ENCODE measurements at regions not wholly inside any gene's neighbourhood (a gene's known extent, or its start where the extent isn't known, plus 50 kb on each side); places are given as distances from the start of the nearest gene placed in this dataset.

DNA sequence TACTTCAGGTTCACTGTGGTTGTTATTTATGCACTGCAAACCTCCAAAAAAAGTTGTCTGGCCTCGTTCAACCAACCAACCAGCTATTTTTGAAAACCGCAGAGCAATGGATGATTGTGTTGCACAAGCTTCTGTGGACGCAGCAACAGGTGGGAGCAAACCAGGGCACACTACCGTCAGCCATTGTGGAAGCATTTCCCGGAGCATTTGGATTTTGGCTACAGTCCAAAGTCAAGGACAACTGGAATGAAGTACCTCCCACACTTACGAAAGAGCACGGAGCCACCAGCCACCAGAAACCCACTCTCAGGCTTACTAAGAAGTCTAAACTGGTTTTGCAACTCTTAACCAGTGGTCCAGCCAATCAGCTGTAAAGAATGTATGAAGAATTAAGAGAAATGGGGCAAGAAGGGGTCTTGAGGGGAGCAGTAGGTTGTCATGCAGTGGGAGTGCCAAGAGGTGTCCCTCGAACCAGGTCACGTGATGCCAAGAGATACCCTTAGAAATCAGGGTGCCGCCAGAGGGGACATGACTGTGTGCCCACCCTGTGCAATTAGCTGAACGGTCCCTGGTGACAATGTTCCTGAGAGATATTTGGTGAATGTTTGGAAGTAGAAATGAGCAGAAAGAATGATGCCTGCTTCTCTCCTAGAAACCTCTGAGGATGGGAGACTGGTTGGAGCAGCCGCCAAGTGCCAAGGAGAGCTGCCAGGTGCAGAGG, 68.9 kb upstream of the PCSK6 start:
- H3K4me1 ChIP-seq (ENCODE audit: control insufficient read depth in 1 of 2, insufficient read depth in 2 of 2, low read length in 2 of 2): no peaks in the 10 kb centered on the region
- WGBS (ENCODE audit: insufficient coverage): 86% methylated on average over 8 of the region's 12 CpGs
- no peak overlapping the region for H2AFZ ChIP-seq (ENCODE audit: insufficient read depth, low read depth, low read length, poor library complexity, severe bottlenecking)
- no peaks in the 10 kb centered on the region for H3K27me3 ChIP-seq (ENCODE audit: control insufficient read depth in 2 of 2, insufficient read depth in 2 of 2, low read length in 2 of 2)
- Mint-ChIP-seq H3K4me1 (peaks cover 3% of the 10 kb centered on the region), H3K27ac (no peak overlapping the region), H3K27me3 (ENCODE audit: low read depth in 3 of 3) (peaks cover 6 to 8% (median 7%) of the 10 kb centered on the region in 3 donors), H3K4me3 (no peak overlapping the region), H3K9me3 (peaks cover 0 to 2% (median 0%) of the 10 kb centered on the region in 7 donors), H3K36me3 (no peaks in the 10 kb centered on the region)
- H3K4me3 ChIP-seq (replicated peaks in 1 of 3; ENCODE audit: low read depth in 2 of 3, low read length in 3 of 3): no peak overlapping the region
- H3K9ac ChIP-seq (ENCODE audit: insufficient read depth, low read length, poor library complexity, severe bottlenecking): no peak overlapping the region
- H3K79me2 ChIP-seq (ENCODE audit: insufficient read depth, low read length): no peaks in the 10 kb centered on the region
- no peaks in the 10 kb centered on the region for H3K36me3 ChIP-seq (replicated peaks in 1 of 2; ENCODE audit: control insufficient read depth in 1 of 2, insufficient read depth in 2 of 2, low read length in 2 of 2)
- no peak overlapping the region for H3K4me2 ChIP-seq (replicated peaks; ENCODE audit: extremely low read depth, low read length, poor library complexity, severe bottlenecking)
- intact Hi-C loops (cut with micrococcal nuclease): no loop called here
- DNase-seq: no peak
- no peaks in the 10 kb centered on the region for H4K20me1 ChIP-seq (ENCODE audit: insufficient read depth, low read length)
- no peak overlapping the region for H3K27ac ChIP-seq (ENCODE audit: low read depth in 1 of 2, low read length in 2 of 2)
- H3K9me3 ChIP-seq (replicated peaks in 1 of 2; ENCODE audit: control insufficient read depth in 1 of 2, insufficient read depth in 1 of 2, low read length in 2 of 2): no peaks in the 10 kb centered on the region
- TF ChIP-seq, protein P1, sequence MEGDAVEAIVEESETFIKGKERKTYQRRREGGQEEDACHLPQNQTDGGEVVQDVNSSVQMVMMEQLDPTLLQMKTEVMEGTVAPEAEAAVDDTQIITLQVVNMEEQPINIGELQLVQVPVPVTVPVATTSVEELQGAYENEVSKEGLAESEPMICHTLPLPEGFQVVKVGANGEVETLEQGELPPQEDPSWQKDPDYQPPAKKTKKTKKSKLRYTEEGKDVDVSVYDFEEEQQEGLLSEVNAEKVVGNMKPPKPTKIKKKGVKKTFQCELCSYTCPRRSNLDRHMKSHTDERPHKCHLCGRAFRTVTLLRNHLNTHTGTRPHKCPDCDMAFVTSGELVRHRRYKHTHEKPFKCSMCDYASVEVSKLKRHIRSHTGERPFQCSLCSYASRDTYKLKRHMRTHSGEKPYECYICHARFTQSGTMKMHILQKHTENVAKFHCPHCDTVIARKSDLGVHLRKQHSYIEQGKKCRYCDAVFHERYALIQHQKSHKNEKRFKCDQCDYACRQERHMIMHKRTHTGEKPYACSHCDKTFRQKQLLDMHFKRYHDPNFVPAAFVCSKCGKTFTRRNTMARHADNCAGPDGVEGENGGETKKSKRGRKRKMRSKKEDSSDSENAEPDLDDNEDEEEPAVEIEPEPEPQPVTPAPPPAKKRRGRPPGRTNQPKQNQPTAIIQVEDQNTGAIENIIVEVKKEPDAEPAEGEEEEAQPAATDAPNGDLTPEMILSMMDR (IDR thresholded peaks at IDR 0.05): no peak

GRCh38 chr15:101556273-101556672, 66.8 kb upstream of the PCSK6 start:
- Mint-ChIP-seq H3K9me3 (peaks cover 0 to 2% (median 0%) of the 10 kb centered on the region in 7 donors), H3K4me1 (peaks cover 3% of the 10 kb centered on the region), H3K27me3 (ENCODE audit: low read depth in 3 of 3) (peaks cover 8 to 11% (median 9%) of the 10 kb centered on the region in 3 donors), H3K36me3 (no peaks in the 10 kb centered on the region), H3K4me3 (no peak overlapping the region), H3K27ac (no peak overlapping the region)
- no peaks in the 10 kb centered on the region for H3K79me2 ChIP-seq (ENCODE audit: insufficient read depth, low read length)
- intact Hi-C loops (cut with micrococcal nuclease): no loop called here
- TF ChIP-seq, protein P1 (IDR thresholded peaks at IDR 0.05): no peak
- no peak overlapping the region for H3K4me3 ChIP-seq (replicated peaks in 1 of 3; ENCODE audit: low read depth in 2 of 3, low read length in 3 of 3)
- H3K9me3 ChIP-seq (replicated peaks in 1 of 2; ENCODE audit: control insufficient read depth in 1 of 2, insufficient read depth in 1 of 2, low read length in 2 of 2): no peaks in the 10 kb centered on the region
- no peaks in the 10 kb centered on the region for H3K36me3 ChIP-seq (replicated peaks in 1 of 2; ENCODE audit: control insufficient read depth in 1 of 2, insufficient read depth in 2 of 2, low read length in 2 of 2)
- no peak overlapping the region for H3K9ac ChIP-seq (ENCODE audit: insufficient read depth, low read length, poor library complexity, severe bottlenecking)
- H2AFZ ChIP-seq (ENCODE audit: insufficient read depth, low read depth, low read length, poor library complexity, severe bottlenecking): no peak overlapping the region
- H3K27ac ChIP-seq (ENCODE audit: low read depth in 1 of 2, low read length in 2 of 2): no peak overlapping the region
- no peak for DNase-seq
- H4K20me1 ChIP-seq (ENCODE audit: insufficient read depth, low read length): no peaks in the 10 kb centered on the region
- H3K4me1 ChIP-seq (ENCODE audit: control insufficient read depth in 1 of 2, insufficient read depth in 2 of 2, low read length in 2 of 2): no peaks in the 10 kb centered on the region
- H3K27me3 ChIP-seq (ENCODE audit: control insufficient read depth in 2 of 2, insufficient read depth in 2 of 2, low read length in 2 of 2): no peaks in the 10 kb centered on the region
- 92% methylated on average over 15 of the region's 16 CpGs for WGBS (ENCODE audit: insufficient coverage)
- H3K4me2 ChIP-seq (replicated peaks; ENCODE audit: extremely low read depth, low read length, poor library complexity, severe bottlenecking): no peak overlapping the region
